Fibroblast of peridontal ligament (primary cell): ENCODE measurements at regions not wholly inside any gene's neighbourhood (a gene's known extent, or its start where the extent isn't known, plus 50 kb on each side); places are given as distances from the start of the nearest gene placed in this dataset.

Experiments used
- DNase-seq: peaks from one replicate; pipeline ENCODE4 v3.0.0-alpha.2; 2010; ENCODE audit errors: extremely low read depth

- DNase-seq: no peak
These were observed 380.3 kb upstream of the MAF start for GRCh38 chr16:79980650-79981521.

GRCh38 chr16:79977940-79978836 is 377.7 kb upstream of the MAF start:
- no peak for DNase-seq

GRCh38 chr16:79973320-79973719 is 372.8 kb upstream of the MAF start:
- no peak for DNase-seq

DNA sequence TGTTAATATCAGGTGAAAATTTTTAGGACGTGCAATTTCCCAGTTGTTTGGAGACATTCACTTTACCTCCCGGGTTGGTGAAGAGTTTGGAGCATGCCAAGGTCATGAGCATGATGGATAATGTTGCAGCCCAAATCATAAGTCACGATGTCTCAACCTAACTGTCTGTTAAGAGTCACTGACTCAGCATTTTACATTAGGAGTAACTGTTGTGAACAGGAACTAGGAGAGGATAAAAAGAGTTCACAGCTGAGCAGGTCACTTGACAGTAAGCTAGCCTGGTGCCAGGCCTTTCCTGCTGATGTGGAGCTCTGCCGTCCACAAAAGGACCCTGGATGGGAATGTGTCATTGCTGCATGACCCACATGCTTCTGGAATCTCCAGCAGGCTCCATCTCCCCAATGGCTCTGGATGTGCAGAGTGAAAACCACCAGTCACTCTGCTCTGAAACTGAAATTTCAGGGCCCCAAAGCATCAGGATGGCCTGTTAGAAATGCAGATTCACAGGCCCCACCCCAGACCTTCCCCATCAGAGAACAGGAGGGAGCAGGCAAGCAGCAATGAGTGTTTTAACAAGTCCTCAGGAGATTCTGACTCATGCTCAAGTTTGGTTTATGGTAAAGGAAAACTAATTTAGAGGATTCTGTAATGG is 371.6 kb upstream of the MAF start:
- DNase-seq: no peak

DNA sequence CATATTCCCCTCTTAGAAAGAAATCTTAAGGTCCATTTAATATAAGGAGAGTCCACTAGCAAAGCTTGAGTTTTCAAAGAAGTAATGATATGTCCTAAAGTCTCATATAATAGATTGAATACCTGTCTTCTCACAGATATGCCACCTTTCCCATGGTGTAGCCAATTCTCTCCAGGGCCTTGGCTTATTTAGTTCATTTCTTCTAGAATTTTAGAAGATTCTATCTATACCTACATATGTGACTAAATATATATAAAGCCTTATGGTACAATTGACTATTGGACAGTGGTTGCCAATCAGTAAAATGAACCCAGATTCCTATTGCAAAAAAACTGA is 370.7 kb upstream of the MAF start:
- DNase-seq: no peak

GRCh38 chr16:79970551-79971236 is 370.2 kb upstream of the MAF start:
- no peak for DNase-seq

GRCh38 chr16:79970087-79970486 is 369.6 kb upstream of the MAF start:
- no peak for DNase-seq

GRCh38 chr16:79969458-79969857 is 368.9 kb upstream of the MAF start:
- no peak for DNase-seq

- DNase-seq: no peak
These were observed 365.7 kb upstream of the MAF start for GRCh38 chr16:79966226-79966625.

DNA sequence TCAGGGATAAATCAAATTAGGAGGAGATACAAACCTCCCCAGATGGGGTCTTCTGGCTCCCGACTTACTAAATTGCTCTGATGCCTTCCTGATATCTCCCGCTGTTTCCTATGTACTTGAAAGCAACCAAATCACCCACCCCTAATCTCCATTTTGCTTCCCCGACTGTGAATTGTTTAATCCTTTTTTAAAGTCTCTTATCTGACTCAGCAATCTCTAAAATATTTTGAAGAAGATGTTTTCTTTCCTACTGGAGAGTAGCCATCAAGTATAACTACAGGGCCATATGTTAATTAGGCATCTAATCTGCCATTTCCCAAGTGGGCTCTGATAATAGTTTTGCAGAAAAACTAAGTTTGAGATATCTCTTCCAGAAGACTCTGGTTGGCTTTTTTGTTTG is 365.2 kb upstream of the MAF start:
- no peak for DNase-seq

- no peak for DNase-seq
These were observed 363.6 kb upstream of the MAF start for GRCh38 chr16:79964104-79964503.

- DNase-seq: no peak
These were observed 362.4 kb upstream of the MAF start for GRCh38 chr16:79962962-79963361.

DNA sequence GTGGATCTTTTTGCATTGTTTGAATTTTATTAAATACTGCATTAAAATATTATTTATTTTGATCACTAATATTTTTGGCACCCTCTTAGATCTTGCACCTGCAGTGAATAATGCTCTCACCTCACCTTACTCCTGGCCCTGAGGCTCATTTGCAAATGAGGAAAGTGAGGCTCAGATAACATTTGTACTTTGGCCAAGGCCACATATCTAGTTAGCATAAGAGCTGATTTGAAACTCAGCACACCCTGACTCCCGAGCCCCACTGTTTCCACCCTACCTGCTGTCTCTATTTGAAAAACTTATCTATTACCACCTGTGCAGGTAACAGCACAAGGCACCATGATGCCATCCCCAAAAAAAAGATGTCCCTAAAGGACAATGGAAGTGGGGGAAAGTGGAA is 358.7 kb upstream of the MAF start:
- DNase-seq: no peak

- DNase-seq: no peak
These were observed 354.6 kb upstream of the MAF start for GRCh38 chr16:79954921-79955705.

DNA sequence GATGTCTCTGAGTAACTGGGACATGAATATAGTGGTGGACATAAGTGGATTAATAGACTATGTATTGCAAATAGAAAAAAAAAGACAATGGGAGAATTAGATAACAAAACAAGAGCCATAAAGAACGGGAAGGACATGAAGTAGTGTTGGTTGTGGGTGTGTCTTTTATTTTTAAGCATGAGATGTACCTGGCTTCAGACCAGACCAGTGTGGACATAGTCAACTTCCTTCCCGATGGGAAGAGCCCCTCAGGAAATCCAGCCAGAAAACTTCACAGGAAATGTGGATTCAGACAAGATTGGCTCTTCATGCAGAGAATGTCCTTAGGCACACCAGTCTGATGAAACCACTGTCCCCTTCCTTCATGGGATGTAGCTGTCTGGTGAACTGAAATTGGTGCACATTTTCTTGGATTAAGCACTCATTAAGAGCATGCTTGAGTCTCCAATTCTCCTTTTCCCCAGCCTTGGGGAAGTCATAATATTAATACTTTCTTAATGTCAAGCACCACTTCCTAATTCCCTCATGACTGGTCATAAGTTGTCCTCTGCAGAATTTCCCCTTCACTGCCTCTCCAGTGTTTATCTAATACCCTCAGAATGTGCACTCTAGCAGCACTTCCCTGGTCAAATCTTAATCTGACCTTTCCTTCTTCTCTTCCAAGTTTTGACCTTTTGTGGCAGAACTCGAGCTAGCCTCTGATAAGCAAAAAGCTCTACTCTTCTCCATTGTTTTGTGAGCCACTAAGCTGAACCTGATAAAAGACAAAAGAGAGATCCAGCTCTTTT is 350.6 kb upstream of the MAF start:
- DNase-seq: no peak

DNA sequence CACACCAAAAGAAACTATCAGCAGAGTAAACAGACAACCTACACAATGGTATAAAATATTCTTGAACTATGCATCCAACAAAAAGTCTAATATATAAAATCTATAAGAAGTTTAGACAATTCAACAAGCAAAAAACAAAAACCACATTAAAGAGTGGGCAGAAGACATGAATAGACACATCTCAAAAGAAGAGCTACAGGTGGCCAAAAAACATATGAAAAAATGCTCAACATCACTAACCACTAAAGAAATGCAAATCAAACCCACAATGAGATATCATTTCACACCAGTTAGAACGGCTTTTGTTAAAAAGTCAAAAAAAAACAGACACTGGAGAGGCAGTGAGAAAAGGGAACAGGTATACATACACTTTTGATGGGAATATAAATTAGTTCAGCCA is 348.9 kb upstream of the MAF start:
- DNase-seq: no peak

DNA sequence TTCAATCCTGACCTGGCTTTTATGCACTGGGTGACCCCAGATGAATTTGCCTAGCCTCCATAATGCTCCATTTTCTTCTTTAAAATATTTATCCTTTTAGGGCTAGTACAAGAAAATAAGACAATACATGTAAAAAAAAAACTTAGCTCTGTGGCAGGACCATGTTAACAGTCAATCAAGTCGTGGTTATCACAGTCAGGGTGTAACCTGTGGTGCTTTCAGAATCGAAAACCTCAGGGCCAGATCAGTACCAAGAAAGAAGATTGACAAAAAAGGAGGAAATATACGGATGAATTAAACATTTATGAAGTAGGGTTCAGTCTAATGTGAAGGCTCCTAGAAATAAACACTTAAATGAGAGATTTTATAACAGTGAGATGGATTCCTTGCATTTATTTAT is 347.2 kb upstream of the MAF start:
- no peak for DNase-seq

DNA sequence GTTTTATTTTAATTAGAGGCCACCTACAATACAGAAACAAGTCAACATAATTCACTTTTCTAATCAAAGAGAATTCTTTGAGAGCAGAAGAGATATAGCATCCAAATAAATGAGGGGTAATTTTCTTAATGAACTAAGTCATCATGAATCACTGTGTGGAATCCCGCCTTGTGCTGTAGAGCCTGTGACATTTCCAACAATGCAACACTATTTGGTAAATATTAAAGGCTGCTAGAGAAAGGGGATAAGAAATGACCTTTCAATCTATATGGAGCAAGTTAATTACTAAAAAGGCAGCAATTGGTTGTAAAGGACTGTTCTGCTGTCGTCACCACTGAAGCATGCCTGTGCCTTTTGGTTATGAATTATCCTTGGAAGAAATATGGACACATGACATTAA is 345.7 kb upstream of the MAF start:
- no peak for DNase-seq

DNA sequence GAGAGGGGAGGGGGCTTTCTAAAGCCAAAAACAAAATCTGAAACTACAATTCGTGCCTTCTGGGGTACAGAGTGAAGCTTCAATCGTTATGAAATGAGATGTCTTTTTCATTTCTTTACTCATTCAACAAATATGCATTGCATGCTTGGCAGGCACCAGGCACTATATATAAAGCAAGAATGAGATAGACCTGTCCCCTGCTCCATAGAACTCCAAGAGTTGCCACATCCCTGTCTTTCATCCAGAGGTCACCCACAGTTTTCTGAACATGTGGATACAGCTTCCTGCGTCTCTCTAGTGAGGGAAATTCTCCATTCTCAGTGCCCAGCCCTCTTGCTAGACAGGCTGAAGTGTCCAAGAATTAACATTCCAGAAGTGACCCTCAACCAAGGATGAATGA is 343.2 kb upstream of the MAF start:
- no peak for DNase-seq

- DNase-seq: no peak
These were observed 338.0 kb upstream of the MAF start for GRCh38 chr16:79938575-79938974.
